ENCODE measurements at regions not wholly inside any gene's neighbourhood (a gene's known extent, or its start where the extent isn't known, plus 50 kb on each side); places are given as distances from the start of the nearest gene placed in this dataset.
"Not testable (repeated sequence)": the region's sequence is repeated elsewhere in the genome, so short reads cannot be mapped to it uniquely, and the experiment has no call there.

DNA sequence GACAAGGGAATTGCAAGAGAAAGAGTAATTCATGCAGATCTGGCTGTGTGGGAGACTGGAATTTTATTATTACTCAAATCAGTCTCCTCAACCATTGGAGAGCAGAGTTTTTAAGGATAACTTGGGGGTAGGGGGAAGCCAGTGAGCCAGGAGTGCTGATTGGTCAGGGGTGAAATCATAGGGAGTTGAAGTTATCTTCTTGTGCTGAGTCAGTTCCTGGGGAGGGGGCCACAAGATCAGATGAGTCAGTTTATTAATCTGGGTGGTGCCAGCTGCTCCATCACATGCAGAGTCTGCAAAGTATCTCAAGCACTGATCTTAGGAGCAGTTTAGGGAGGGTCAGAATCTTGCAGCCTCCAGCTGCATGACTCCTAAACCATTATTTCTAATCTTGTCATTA is 191.8 kb upstream of the IGF1 start:
- H3K79me1 ChIP-seq (ENCODE audit: low read depth in 1 of 2, low read length in 2 of 2); H3K9ac ChIP-seq (ENCODE audit: low read depth, low read length); CTCF ChIA-PET; in situ Hi-C loops (cut with MboI; ENCODE audit: low sequenced_read_pairs); ATAC-seq (ENCODE audit: low read depth); H2BK120ac ChIP-seq (ENCODE audit: low read depth, low read length); H3K56ac ChIP-seq (ENCODE audit: extremely low read depth, insufficient read depth, low read length); H3K9me3 ChIP-seq (ENCODE audit: control insufficient read depth, insufficient read depth, low read length); H3K14ac ChIP-seq (replicated peaks; ENCODE audit: low read depth, low read length); H3K4me1 ChIP-seq (ENCODE audit: control insufficient read depth, insufficient read depth, low read length); H4K5ac ChIP-seq (ENCODE audit: low read depth, low read length); H3K36me3 ChIP-seq (ENCODE audit: control insufficient read depth, insufficient read depth, low read length); H3K18ac ChIP-seq (ENCODE audit: low read depth, low read length); BruUV-seq (replicated peaks); H4K8ac ChIP-seq (ENCODE audit: low read depth in 2 of 2, low read length in 2 of 2); dilution Hi-C loops (cut with HindIII; ENCODE audit: low sequenced_read_pairs, unreplicated experiment); H2AFZ ChIP-seq (replicated peaks; ENCODE audit: low read length, poor library complexity); H4K91ac ChIP-seq (ENCODE audit: insufficient read depth, low read depth, low read length); H2AK5ac ChIP-seq (ENCODE audit: low read depth, low read length); H3K4me3 ChIP-seq (ENCODE audit: insufficient read depth, low read depth, low read length); H4K20me1 ChIP-seq (ENCODE audit: insufficient read depth, low read length); H2AK9ac ChIP-seq (replicated peaks; ENCODE audit: low read depth, low read length, poor library complexity); intact Hi-C loops (cut with micrococcal nuclease); H2BK5ac ChIP-seq (ENCODE audit: low read depth, low read length, poor library complexity, severe bottlenecking); H3K27me3 ChIP-seq (ENCODE audit: control insufficient read depth, insufficient read depth, low read length); DNase-seq; H3K4me2 ChIP-seq (ENCODE audit: low read depth, low read length); H3K9me1 ChIP-seq (ENCODE audit: insufficient read depth, low read length); H3K27ac ChIP-seq (ENCODE audit: insufficient read depth, low read length); H2BK20ac ChIP-seq (ENCODE audit: low read depth, low read length); H2BK15ac ChIP-seq (ENCODE audit: low read depth, low read length); H3K4ac ChIP-seq (ENCODE audit: low read depth, low read length); H3K23ac ChIP-seq (ENCODE audit: low read depth, low read length); POLR2A ChIA-PET (ENCODE audit: unreplicated experiment): not testable (repeated sequence)
